Right atrium auricular region (tissue), 2 donors: ENCODE measurements at regions not wholly inside any gene's neighbourhood (a gene's known extent, or its start where the extent isn't known, plus 50 kb on each side); places are given as distances from the start of the nearest gene placed in this dataset.
"Not testable (repeated sequence)": the region's sequence is repeated elsewhere in the genome, so short reads cannot be mapped to it uniquely, and the experiment has no call there.

ENCODE experiments used
- DNase-seq: peaks from one replicate; pipeline ENCODE4 v3.0.0-alpha.2; 2019; ENCODE audit warnings: low spot score
- H3K27ac ChIP-seq, 2 donors: fragments of 200-600 bp; sonication (generic); 1 replicate in 1 of 2; 2 replicates in 1 of 2; pipeline ENCODE4 v1.5.1; 2016 to 2019
- H3K27me3 ChIP-seq, 2 donors: fragments of 200-600 bp; sonication (generic); one replicate each; pipeline versions ENCODE4 v1.5.1 to v1.6.0; 2017 to 2019
- H3K36me3 ChIP-seq: fragments of 200-600 bp; sonication (generic); one replicate; pipeline ENCODE4 v1.5.1; 2016
- H3K4me1 ChIP-seq, 2 donors: fragments of 200-600 bp; sonication (generic); one replicate each; pipeline versions ENCODE4 v1.5.1 to v1.6.0; 2017 to 2019
- H3K4me3 ChIP-seq, 2 donors: fragments of 200-600 bp; sonication (generic); 1 replicate in 1 of 2; 2 replicates in 1 of 2; pipeline ENCODE4 v1.5.1; 2017 to 2019; ENCODE audit warnings: mild to moderate bottlenecking in 1 of 2, moderate library complexity in 1 of 2
- H3K9me3 ChIP-seq, 2 donors: fragments of 200-600 bp; sonication (generic); one replicate each; pipeline ENCODE4 v1.5.1; 2019
- CTCF ChIP-seq, 2 donors: fragments of 200-600 bp; sonication (generic); IDR thresholded peaks; one replicate each; pipeline ENCODE4 v1.5.1; 2019; ENCODE audit warnings: antibody characterized with exemption in 2 of 2

DNA sequence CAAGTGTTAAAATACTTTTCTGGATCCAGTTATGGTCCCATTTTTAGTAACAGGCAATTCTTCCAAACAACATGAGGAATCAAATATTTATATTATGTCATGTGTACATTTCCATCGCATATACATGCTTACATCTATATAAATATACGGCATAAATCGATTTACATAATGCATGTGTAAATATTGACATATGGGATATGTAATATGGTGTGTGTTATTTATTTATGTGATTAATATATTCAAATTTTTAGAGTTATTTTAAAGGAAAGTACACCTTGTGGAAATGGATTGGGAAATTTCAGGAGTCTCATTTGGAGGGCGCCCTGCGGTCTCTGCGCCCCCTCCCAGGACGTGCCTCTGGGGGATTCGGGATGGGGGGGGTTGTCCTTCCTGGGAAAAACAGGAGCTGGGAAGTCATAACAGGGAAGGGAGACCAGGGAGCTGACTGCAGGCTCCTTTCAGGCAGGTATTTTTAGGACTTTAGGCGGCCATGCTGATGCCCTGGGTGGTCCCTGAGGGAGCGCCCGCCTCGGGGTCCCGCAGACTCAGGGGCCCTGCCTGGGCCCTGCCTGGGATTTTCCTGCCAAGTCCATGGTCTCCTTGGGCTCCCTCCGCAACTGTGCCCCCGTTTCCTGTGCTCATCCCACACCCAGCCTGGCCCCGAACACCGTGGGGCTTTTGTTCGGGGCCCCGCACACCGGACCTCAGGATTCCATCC, 82.7 kb upstream of the SFSWAP start:
- TF ChIP-seq CTCF (IDR thresholded peaks at IDR 0.05) = no peak
- H3K9me3 ChIP-seq = no peaks in the 10 kb centered on the region
- H3K4me3 ChIP-seq = no peak overlapping the region
- H3K27ac ChIP-seq = no peak overlapping the region
- H3K36me3 ChIP-seq = no peaks in the 10 kb centered on the region
- no peaks in the 10 kb centered on the region for H3K27me3 ChIP-seq
- peaks cover 0 to 5% of the 10 kb centered on the region in 2 donors for H3K4me1 ChIP-seq
- DNase-seq = no peak

DNA sequence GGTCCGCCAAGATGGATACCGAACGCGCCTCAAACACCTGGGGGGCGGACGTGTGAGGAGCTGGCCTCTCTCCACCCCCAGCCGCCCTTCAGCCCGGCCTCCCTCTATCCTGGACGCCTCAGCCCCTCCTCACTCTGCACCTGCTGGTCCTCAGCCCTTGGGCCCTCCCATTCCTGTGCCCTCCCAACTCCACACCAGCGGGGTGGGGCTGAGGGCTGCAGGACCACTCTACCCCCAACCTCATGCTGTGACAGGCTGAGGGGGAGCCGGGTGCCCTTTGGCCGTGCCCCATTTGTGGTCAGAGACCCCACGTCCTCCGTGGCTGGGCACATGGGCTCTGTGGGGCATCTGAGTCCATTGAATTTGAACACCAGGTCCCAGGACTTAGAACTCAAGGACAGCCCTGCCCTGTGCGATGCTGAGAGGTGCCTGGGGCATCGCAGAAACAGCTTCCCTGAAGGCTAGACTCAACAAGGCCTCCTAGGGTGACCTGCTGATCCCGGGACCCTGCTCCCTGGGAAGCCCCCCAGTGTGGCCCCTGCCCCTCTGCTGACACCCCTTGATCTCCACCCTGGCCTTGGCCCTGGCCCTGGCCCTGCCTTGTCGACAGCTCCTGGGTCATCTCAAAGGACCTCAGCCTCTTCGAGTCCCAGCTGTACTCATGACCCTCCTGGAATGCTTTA, 82.0 kb upstream of the SFSWAP start:
- DNase-seq = no peak
- H3K27me3 ChIP-seq = no peaks in the 10 kb centered on the region
- no peaks in the 10 kb centered on the region for H3K36me3 ChIP-seq
- peaks cover 0 to 5% of the 10 kb centered on the region in 2 donors for H3K4me1 ChIP-seq
- H3K9me3 ChIP-seq = no peaks in the 10 kb centered on the region
- no peak overlapping the region for H3K4me3 ChIP-seq
- no peak for TF ChIP-seq CTCF (IDR thresholded peaks at IDR 0.05)
- H3K27ac ChIP-seq = no peak overlapping the region

- no peaks in the 10 kb centered on the region for H3K36me3 ChIP-seq
- H3K4me3 ChIP-seq = no peak overlapping the region
- no peak for TF ChIP-seq CTCF (IDR thresholded peaks at IDR 0.05)
- H3K27ac ChIP-seq = no peak overlapping the region
- H3K27me3 ChIP-seq = no peaks in the 10 kb centered on the region
- H3K4me1 ChIP-seq = no peaks in the 10 kb centered on the region
- no peak for DNase-seq
- H3K9me3 ChIP-seq = no peaks in the 10 kb centered on the region
Measured at GRCh38 chr12:131631230-131631629, 79.7 kb upstream of the SFSWAP start.

DNA sequence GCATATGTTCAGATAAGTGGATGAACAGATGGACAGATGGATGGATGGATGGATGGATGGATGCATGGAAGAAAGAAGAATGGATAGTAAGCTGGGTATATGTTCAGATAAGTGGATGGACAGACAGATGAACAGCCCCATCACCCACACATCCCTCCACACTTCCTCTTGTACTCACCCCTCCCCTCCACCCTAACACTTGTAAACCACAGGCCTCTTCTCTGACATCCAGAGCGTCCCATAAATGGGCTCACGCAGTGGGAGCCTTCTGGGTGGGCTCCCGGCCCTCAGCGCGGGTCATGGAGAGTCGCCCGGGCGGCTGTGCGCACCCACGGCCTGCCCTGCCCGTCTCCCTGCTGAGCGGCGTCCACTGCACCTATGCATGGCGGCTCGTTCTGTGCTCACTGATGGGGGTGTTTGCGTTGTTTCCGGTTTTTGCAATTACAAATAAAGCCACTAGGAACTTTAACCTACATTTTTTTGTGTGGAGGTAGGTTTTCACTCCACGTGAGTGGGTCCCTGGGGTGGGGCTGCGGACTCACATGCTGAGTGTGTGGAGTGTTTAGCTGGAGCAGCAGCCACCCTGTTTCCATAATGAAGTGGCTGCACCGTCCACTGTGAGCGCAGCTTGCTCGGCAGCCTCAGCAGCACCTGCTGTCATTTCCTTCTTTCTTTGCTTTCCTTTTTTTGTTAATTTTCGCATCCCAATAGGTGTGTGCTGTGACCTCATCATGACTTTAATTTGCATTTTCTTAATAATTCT, 78.8 kb upstream of the SFSWAP start:
- H3K4me1 ChIP-seq, H3K27ac ChIP-seq, H3K27me3 ChIP-seq, DNase-seq, H3K36me3 ChIP-seq, H3K4me3 ChIP-seq, H3K9me3 ChIP-seq: not testable (repeated sequence)

DNA sequence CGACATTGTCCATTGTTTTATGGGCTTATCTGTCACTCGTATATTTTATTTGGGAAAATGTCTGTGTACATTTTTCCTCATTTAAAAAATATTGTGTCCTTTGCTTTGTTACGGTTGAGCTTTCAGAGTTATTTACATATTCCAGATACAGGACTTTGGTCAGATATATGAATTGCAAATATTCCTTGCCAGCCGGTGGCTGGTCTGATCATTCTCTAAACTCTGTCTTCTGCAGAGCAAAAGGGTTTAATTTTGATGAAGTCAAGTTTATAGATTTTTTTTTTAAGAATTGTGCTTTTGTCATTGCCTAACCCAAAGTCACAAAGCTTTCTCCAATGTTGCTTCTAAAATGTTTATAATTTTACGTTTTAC, 78.3 kb upstream of the SFSWAP start:
- not testable (repeated sequence) for H3K4me1 ChIP-seq, H3K9me3 ChIP-seq, H3K27me3 ChIP-seq, H3K4me3 ChIP-seq, H3K36me3 ChIP-seq, H3K27ac ChIP-seq, DNase-seq

DNA sequence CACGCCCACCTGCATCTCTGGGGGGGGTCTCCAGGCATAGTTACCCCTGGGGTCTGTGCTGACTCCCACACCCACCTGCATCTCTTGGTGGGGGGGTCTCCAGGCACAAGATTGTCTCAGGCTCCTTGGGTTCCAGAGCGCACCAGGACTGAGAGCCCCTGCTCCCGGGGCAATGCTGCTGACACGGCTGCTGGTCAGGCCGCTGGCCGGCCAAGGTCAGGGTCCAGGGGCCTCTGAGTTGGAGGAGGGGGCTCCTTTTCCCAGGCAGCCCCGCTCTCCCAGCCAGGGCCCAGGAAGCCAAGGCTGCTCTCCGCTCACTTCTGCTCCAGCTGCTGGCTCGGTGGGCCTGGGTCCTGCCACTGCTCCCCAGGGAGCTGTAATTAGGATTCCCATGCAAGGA, 77.3 kb upstream of the SFSWAP start:
- not testable (repeated sequence) for H3K27me3 ChIP-seq, H3K4me3 ChIP-seq, H3K27ac ChIP-seq, DNase-seq, H3K4me1 ChIP-seq, H3K36me3 ChIP-seq, H3K9me3 ChIP-seq

- Histone ChIP-seq H3K4me3 (no peak overlapping the region), H3K4me1 (no peaks in the 10 kb centered on the region), H3K36me3 (no peaks in the 10 kb centered on the region), H3K27ac (no peak overlapping the region), H3K9me3 (no peaks in the 10 kb centered on the region), H3K27me3 (no peaks in the 10 kb centered on the region)
- DNase-seq = no peak
- no peak for TF ChIP-seq CTCF (IDR thresholded peaks at IDR 0.05)
Measured at GRCh38 chr12:131634037-131634436, 76.9 kb upstream of the SFSWAP start.

DNA sequence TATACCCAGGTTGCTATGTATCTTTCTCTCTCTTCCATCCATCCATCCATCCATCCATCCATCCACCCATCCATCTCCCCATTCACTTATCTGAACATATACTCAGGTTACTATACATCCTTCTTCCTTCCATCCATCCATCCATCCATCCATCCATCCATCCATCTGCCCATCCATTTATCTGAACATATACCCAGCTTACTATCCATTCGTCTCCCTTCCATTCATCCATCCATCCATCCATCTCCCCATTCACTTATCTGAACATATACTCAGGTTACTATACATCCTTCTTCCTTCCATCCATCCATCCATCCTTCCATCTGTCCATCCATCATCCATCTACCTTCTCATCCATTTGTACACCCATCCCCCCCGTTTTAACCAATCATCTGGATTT, 75.9 kb upstream of the SFSWAP start:
- H3K27ac ChIP-seq, H3K27me3 ChIP-seq, H3K36me3 ChIP-seq, H3K4me1 ChIP-seq, H3K4me3 ChIP-seq, DNase-seq, H3K9me3 ChIP-seq: not testable (repeated sequence)
